OCI-LY1 (cell line): ENCODE measurements at regions not wholly inside any gene's neighbourhood (a gene's known extent, or its start where the extent isn't known, plus 50 kb on each side); places are given as distances from the start of the nearest gene placed in this dataset.

Experiments used
- H2AFZ ChIP-seq: fragments of 200-600 bp; sonication (generic), shearing (Covaris generic); 2 replicates; pipeline ENCODE4 v1.6.0; 2014; ENCODE audit warnings: antibody characterized with exemption, mild to moderate bottlenecking, low read length
- H3F3A ChIP-seq: fragments of 200-600 bp; sonication (generic), shearing (Covaris generic); 2 replicates; pipeline ENCODE4 v1.6.0; 2014; ENCODE audit warnings: mild to moderate bottlenecking, antibody characterized with exemption, low read length, moderate library complexity; ENCODE audit not compliant: insufficient read depth
- H3K27ac ChIP-seq: fragments of 200-600 bp; sonication (generic); 2 replicates; pipeline ENCODE4 v1.5.1; 2014; ENCODE audit warnings: low read length, mixed run types, mild to moderate bottlenecking, low read depth; ENCODE audit not compliant: poor library complexity, severe bottlenecking
- H3K27me3 ChIP-seq: fragments of 200-600 bp; sonication (generic); 2 replicates; pipeline ENCODE4 v1.6.0; 2014; ENCODE audit warnings: antibody characterized with exemption, mild to moderate bottlenecking, low read length, moderate library complexity; ENCODE audit not compliant: insufficient read depth
- H3K36me3 ChIP-seq: fragments of 200-600 bp; sonication (generic); 2 replicates; pipeline ENCODE4 v1.6.1; 2014; ENCODE audit warnings: mild to moderate bottlenecking, antibody characterized with exemption, low read length, moderate library complexity, mixed read lengths; ENCODE audit not compliant: insufficient read depth
- H3K4me1 ChIP-seq: fragments of 200-600 bp; sonication (generic); 2 replicates; pipeline ENCODE4 v1.5.1; 2014; ENCODE audit warnings: mild to moderate bottlenecking, low read length, moderate library complexity; ENCODE audit not compliant: insufficient read depth, severe bottlenecking
- H3K4me2 ChIP-seq: fragments of 200-600 bp; sonication (generic), shearing (Covaris generic); 2 replicates; pipeline ENCODE4 v1.6.1; 2014; ENCODE audit warnings: low read length
- H3K4me3 ChIP-seq: fragments of 200-600 bp; sonication (generic); 2 replicates; pipeline ENCODE4 v1.5.1; 2014; ENCODE audit warnings: low read length, low read depth, mild to moderate bottlenecking, mixed read lengths; ENCODE audit not compliant: poor library complexity, severe bottlenecking
- H3K79me2 ChIP-seq: fragments of 200-600 bp; shearing (Covaris generic); 2 replicates; pipeline ENCODE4 v1.6.1; 2016; ENCODE audit warnings: mixed run types, low read length, mixed read lengths; ENCODE audit not compliant: insufficient read depth
- H3K9ac ChIP-seq: fragments of 200-600 bp; sonication (generic), shearing (Covaris generic); 2 replicates; pipeline ENCODE4 v1.6.1; 2014; ENCODE audit warnings: mild to moderate bottlenecking, low read length, mixed read lengths
- H3K9me2 ChIP-seq: fragments of 200-600 bp; sonication (generic), shearing (Covaris generic); 2 replicates; pipeline ENCODE4 v1.6.1; 2014; ENCODE audit warnings: low read depth, mild to moderate bottlenecking, low read length, mixed read lengths
- H3K9me3 ChIP-seq: fragments of 200-600 bp; shearing (Covaris generic); 2 replicates; pipeline ENCODE4 v1.6.1; 2014; ENCODE audit warnings: low read length, mixed read lengths
- H4K20me1 ChIP-seq: fragments of 200-600 bp; sonication (generic), shearing (Covaris generic); 2 replicates; pipeline ENCODE4 v1.6.0; 2016; ENCODE audit warnings: mild to moderate bottlenecking, low read length; ENCODE audit not compliant: insufficient read depth
- EZH2 ChIP-seq: fragments of 200-600 bp; sonication (generic), shearing (Covaris generic); IDR thresholded peaks from 2 replicates; pipeline ENCODE4 v1.8.0; 2017; ENCODE audit warnings: borderline replicate concordance, mixed run types, mild to moderate bottlenecking, antibody characterized with exemption, low read length, moderate library complexity, mixed read lengths
- TF ChIP-seq, protein P1 (sequence below): fragments of 200-600 bp; sonication (generic), shearing (Covaris generic); IDR thresholded peaks from 2 replicates; pipeline ENCODE4 v1.5.1; 2017; ENCODE audit warnings: mild to moderate bottlenecking, antibody characterized with exemption, low read length, moderate library complexity, mixed read lengths

DNA sequence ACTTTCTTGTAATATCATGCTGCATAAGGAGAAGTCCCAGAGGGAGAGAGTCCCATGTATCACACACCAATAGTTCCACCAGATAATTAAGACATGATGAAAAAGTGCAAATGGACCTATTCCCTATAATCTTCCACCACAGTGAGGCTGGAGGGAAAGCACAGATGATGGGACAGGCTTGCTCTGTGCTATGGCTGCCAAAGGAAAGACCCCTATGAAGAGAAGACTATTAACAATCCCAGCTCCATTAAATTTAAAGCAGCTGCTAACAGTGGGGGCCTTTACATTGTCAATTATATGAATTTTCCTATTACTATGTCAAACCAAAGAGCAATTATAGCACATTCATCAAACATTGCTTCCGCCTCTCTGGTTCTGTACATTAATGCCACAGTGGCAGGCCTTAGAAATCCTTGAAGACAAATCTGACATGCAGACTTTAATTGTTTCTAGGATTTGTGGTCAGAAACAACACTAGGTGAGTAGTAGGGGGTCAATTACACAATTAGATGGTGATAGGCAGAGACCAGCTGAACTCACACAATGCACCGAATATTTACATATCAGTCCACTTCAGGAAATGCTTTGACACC lies 551.3 kb downstream of the TLE1 start:
- no peak overlapping the region for H3K27ac ChIP-seq
- H3K27me3 ChIP-seq = no peaks in the 10 kb centered on the region
- no peaks in the 10 kb centered on the region for H3K9me2 ChIP-seq
- no peaks in the 10 kb centered on the region for H3K79me2 ChIP-seq
- no peaks in the 10 kb centered on the region for H4K20me1 ChIP-seq
- H3K4me1 ChIP-seq = no peaks in the 10 kb centered on the region
- no peak overlapping the region for H2AFZ ChIP-seq
- no peaks in the 10 kb centered on the region for H3K36me3 ChIP-seq
- TF ChIP-seq, protein P1, sequence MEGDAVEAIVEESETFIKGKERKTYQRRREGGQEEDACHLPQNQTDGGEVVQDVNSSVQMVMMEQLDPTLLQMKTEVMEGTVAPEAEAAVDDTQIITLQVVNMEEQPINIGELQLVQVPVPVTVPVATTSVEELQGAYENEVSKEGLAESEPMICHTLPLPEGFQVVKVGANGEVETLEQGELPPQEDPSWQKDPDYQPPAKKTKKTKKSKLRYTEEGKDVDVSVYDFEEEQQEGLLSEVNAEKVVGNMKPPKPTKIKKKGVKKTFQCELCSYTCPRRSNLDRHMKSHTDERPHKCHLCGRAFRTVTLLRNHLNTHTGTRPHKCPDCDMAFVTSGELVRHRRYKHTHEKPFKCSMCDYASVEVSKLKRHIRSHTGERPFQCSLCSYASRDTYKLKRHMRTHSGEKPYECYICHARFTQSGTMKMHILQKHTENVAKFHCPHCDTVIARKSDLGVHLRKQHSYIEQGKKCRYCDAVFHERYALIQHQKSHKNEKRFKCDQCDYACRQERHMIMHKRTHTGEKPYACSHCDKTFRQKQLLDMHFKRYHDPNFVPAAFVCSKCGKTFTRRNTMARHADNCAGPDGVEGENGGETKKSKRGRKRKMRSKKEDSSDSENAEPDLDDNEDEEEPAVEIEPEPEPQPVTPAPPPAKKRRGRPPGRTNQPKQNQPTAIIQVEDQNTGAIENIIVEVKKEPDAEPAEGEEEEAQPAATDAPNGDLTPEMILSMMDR = no peak
- no peak for TF ChIP-seq EZH2
- H3F3A ChIP-seq = no peaks in the 10 kb centered on the region
- H3K4me2 ChIP-seq = no peak overlapping the region
- no peak overlapping the region for H3K9ac ChIP-seq
- no peak overlapping the region for H3K4me3 ChIP-seq
- no peaks in the 10 kb centered on the region for H3K9me3 ChIP-seq

DNA sequence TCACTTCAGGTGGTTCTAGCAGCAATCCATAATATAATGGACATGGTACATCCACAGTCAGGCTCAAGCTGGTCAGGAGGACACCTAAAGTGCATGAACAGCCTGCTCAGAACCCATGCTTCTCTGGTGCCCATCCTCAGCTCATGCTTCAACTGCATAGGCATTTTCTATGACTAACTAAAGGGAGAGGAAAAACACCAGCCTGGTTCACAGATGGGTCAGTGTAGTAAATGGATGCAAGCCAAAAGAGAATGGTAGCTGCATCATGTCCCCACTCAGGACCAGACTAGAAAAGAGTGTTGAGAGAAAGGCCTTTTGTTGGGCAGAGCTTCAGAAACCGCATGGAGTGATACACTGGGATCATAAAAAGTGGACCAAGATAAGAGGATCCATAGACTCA lies 556.6 kb downstream of the TLE1 start:
- Histone ChIP-seq H3K36me3 (no peaks in the 10 kb centered on the region), H3K4me1 (no peaks in the 10 kb centered on the region), H3K27me3 (no peaks in the 10 kb centered on the region), H3K4me2 (no peak overlapping the region), H3K9me3 (no peaks in the 10 kb centered on the region), H4K20me1 (no peaks in the 10 kb centered on the region), H3K9me2 (no peaks in the 10 kb centered on the region), H3F3A (no peaks in the 10 kb centered on the region), H3K9ac (no peak overlapping the region), H2AFZ (no peak overlapping the region), H3K4me3 (no peak overlapping the region), H3K27ac (no peak overlapping the region), H3K79me2 (no peaks in the 10 kb centered on the region)
- no peak for TF ChIP-seq EZH2
- TF ChIP-seq, protein P1 = no peak

DNA sequence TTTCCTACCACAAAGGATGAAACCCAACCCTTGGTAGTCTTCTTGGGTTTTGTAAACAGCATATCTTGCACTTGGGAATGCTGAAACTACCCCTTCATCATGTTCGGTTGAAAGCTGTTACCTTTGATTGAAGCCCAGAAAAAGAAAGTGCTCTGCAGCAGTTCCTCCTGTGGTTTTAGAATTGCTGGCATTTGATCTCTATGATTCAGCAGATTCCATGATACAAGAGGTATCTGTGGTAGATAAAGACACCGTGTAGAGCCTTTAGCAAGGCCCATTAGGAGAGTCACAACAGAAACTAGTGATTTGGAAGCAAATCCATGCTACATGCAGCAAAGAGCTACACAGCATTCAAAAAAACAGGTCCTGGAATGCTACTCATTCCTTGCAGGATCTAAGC lies 557.0 kb downstream of the TLE1 start:
- Histone ChIP-seq H3K27me3 (no peaks in the 10 kb centered on the region), H3K4me1 (no peaks in the 10 kb centered on the region), H3K4me2 (no peak overlapping the region), H3K79me2 (no peaks in the 10 kb centered on the region), H2AFZ (no peak overlapping the region), H3K9me3 (no peaks in the 10 kb centered on the region), H3K9me2 (no peaks in the 10 kb centered on the region), H3K4me3 (no peak overlapping the region), H3K27ac (no peak overlapping the region), H3K36me3 (no peaks in the 10 kb centered on the region), H3F3A (no peaks in the 10 kb centered on the region), H3K9ac (no peak overlapping the region), H4K20me1 (no peaks in the 10 kb centered on the region)
- TF ChIP-seq, protein P1 = no peak
- TF ChIP-seq EZH2 = no peak
